ENCODE measurements at regions not wholly inside any gene's neighbourhood (a gene's known extent, or its start where the extent isn't known, plus 50 kb on each side); places are given as distances from the start of the nearest gene placed in this dataset.
"Not testable (repeated sequence)": the region's sequence is repeated elsewhere in the genome, so short reads cannot be mapped to it uniquely, and the experiment has no call there.

- no peak for TF ChIP-seq CTCF (IDR thresholded peaks at IDR 0.05; ENCODE audit: unreplicated experiment)
- peak; percentile 34 for DNase-seq (ENCODE audit: low spot score, unreplicated experiment)
- H3K36me3 Mint-ChIP-seq (ENCODE audit: insufficient read depth) = no peaks in the 10 kb centered on the region
- peak overlapping the region; percentile 60 for H3K4me3 Mint-ChIP-seq (ENCODE audit: low read depth)
- no peaks in the 10 kb centered on the region for H3K4me1 Mint-ChIP-seq (ENCODE audit: low read depth)
- peaks cover 3% of the 10 kb centered on the region for H3K27me3 Mint-ChIP-seq
- H3K9me3 Mint-ChIP-seq (ENCODE audit: low read depth) = no peaks in the 10 kb centered on the region
- H3K27ac Mint-ChIP-seq = no peak overlapping the region
These were observed 290.6 kb upstream of the ZNF337 start for GRCh38 chr20:25987073-25987927.

- no peaks in the 10 kb centered on the region for H3K9me3 Mint-ChIP-seq (ENCODE audit: low read depth)
- no peak for DNase-seq (ENCODE audit: low spot score, unreplicated experiment)
- TF ChIP-seq CTCF (IDR thresholded peaks at IDR 0.05; ENCODE audit: unreplicated experiment) = no peak
These were observed 288.9 kb upstream of the ZNF337 start for GRCh38 chr20:25985597-25985996.

GRCh38 chr20:25984933-25985332 is 288.3 kb upstream of the ZNF337 start:
- no peak overlapping the region for H3K4me3 Mint-ChIP-seq (ENCODE audit: low read depth)
- no peak overlapping the region for H3K27ac Mint-ChIP-seq
- no peaks in the 10 kb centered on the region for H3K36me3 Mint-ChIP-seq (ENCODE audit: insufficient read depth)
- no peak for DNase-seq (ENCODE audit: low spot score, unreplicated experiment)
- H3K4me1 Mint-ChIP-seq (ENCODE audit: low read depth) = no peaks in the 10 kb centered on the region
- no peaks in the 10 kb centered on the region for H3K9me3 Mint-ChIP-seq (ENCODE audit: low read depth)
- H3K27me3 Mint-ChIP-seq = peaks cover 3% of the 10 kb centered on the region
- TF ChIP-seq CTCF (IDR thresholded peaks at IDR 0.05; ENCODE audit: unreplicated experiment) = no peak

More at GRCh38 chr20:25985597-25985996, 288.9 kb upstream of the ZNF337 start:
- Mint-ChIP-seq H3K4me1 (ENCODE audit: low read depth) (no peaks in the 10 kb centered on the region), H3K4me3 (ENCODE audit: low read depth) (no peak overlapping the region), H3K36me3 (ENCODE audit: insufficient read depth) (no peaks in the 10 kb centered on the region), H3K27me3 (peaks cover 3% of the 10 kb centered on the region), H3K27ac (no peak overlapping the region)

- not testable (repeated sequence) for H3K4me3 Mint-ChIP-seq (ENCODE audit: low read depth); DNase-seq (ENCODE audit: low spot score, unreplicated experiment); H3K4me1 Mint-ChIP-seq (ENCODE audit: low read depth); H3K27me3 Mint-ChIP-seq; H3K9me3 Mint-ChIP-seq (ENCODE audit: low read depth); H3K27ac Mint-ChIP-seq; H3K36me3 Mint-ChIP-seq (ENCODE audit: insufficient read depth)
These were observed 286.0 kb upstream of the ZNF337 start for GRCh38 chr20:25982701-25983100.

- not testable (repeated sequence) for H3K27ac Mint-ChIP-seq; H3K4me3 Mint-ChIP-seq (ENCODE audit: low read depth); DNase-seq (ENCODE audit: low spot score, unreplicated experiment); H3K9me3 Mint-ChIP-seq (ENCODE audit: low read depth); H3K36me3 Mint-ChIP-seq (ENCODE audit: insufficient read depth); H3K27me3 Mint-ChIP-seq; H3K4me1 Mint-ChIP-seq (ENCODE audit: low read depth)
These were observed 282.0 kb upstream of the ZNF337 start for GRCh38 chr20:25978450-25979190.

GRCh38 chr20:25975816-25976215 is 279.2 kb upstream of the ZNF337 start:
- not testable (repeated sequence) for H3K36me3 Mint-ChIP-seq (ENCODE audit: insufficient read depth); H3K27ac Mint-ChIP-seq

GRCh38 chr20:25965203-25965602 is 268.6 kb upstream of the ZNF337 start:
- not testable (repeated sequence) for H3K9me3 Mint-ChIP-seq (ENCODE audit: low read depth); DNase-seq (ENCODE audit: low spot score, unreplicated experiment); H3K4me1 Mint-ChIP-seq (ENCODE audit: low read depth); H3K27ac Mint-ChIP-seq; H3K27me3 Mint-ChIP-seq; H3K4me3 Mint-ChIP-seq (ENCODE audit: low read depth); H3K36me3 Mint-ChIP-seq (ENCODE audit: insufficient read depth)

More at GRCh38 chr20:25975816-25976215, 279.2 kb upstream of the ZNF337 start:
- H3K4me3 Mint-ChIP-seq (ENCODE audit: low read depth); DNase-seq (ENCODE audit: low spot score, unreplicated experiment); H3K4me1 Mint-ChIP-seq (ENCODE audit: low read depth); H3K9me3 Mint-ChIP-seq (ENCODE audit: low read depth); H3K27me3 Mint-ChIP-seq: not testable (repeated sequence)

GRCh38 chr20:25953876-25954275 is 257.2 kb upstream of the ZNF337 start:
- H3K27me3 Mint-ChIP-seq; H3K36me3 Mint-ChIP-seq (ENCODE audit: insufficient read depth); H3K9me3 Mint-ChIP-seq (ENCODE audit: low read depth); DNase-seq (ENCODE audit: low spot score, unreplicated experiment); H3K4me3 Mint-ChIP-seq (ENCODE audit: low read depth): not testable (repeated sequence)
- Mint-ChIP-seq H3K27ac (peak overlapping the region; percentile 3), H3K4me1 (ENCODE audit: low read depth) (peaks cover 13% of the 10 kb centered on the region)

- H3K4me3 Mint-ChIP-seq (ENCODE audit: low read depth); H3K27me3 Mint-ChIP-seq; DNase-seq (ENCODE audit: low spot score, unreplicated experiment); H3K9me3 Mint-ChIP-seq (ENCODE audit: low read depth); H3K36me3 Mint-ChIP-seq (ENCODE audit: insufficient read depth); H3K4me1 Mint-ChIP-seq (ENCODE audit: low read depth); H3K27ac Mint-ChIP-seq: not testable (repeated sequence)
These were observed 238.6 kb upstream of the ZNF337 start for GRCh38 chr20:25935230-25935629.

GRCh38 chr20:25932806-25933205 is 236.2 kb upstream of the ZNF337 start:
- H3K27me3 Mint-ChIP-seq; DNase-seq (ENCODE audit: low spot score, unreplicated experiment); H3K36me3 Mint-ChIP-seq (ENCODE audit: insufficient read depth); H3K9me3 Mint-ChIP-seq (ENCODE audit: low read depth); H3K4me3 Mint-ChIP-seq (ENCODE audit: low read depth); H3K4me1 Mint-ChIP-seq (ENCODE audit: low read depth); H3K27ac Mint-ChIP-seq: not testable (repeated sequence)
